ENCODE measurements at regions not wholly inside any gene's neighbourhood (a gene's known extent, or its start where the extent isn't known, plus 50 kb on each side); places are given as distances from the start of the nearest gene placed in this dataset.
"Not testable (repeated sequence)": the region's sequence is repeated elsewhere in the genome, so short reads cannot be mapped to it uniquely, and the experiment has no call there.

- no peak for DNase-seq (ENCODE audit: low read depth in 2 of 2)
These were observed 52.7 kb upstream of the PLA2G4A start for GRCh38 chr1:186775881-186776560.

GRCh38 chr1:186775036-186775435 lies 53.7 kb upstream of the PLA2G4A start:
- DNase-seq (ENCODE audit: low read depth in 2 of 2) = no peak

- DNase-seq (ENCODE audit: low read depth in 2 of 2) = no peak
These were observed 56.5 kb upstream of the PLA2G4A start for GRCh38 chr1:186772228-186772627.

GRCh38 chr1:186770421-186770820 lies 58.3 kb upstream of the PLA2G4A start:
- no peak for DNase-seq (ENCODE audit: low read depth in 2 of 2)

- DNase-seq (ENCODE audit: low read depth in 2 of 2) = no peak
These were observed 59.8 kb upstream of the PLA2G4A start for GRCh38 chr1:186768906-186769305.

- DNase-seq (ENCODE audit: low read depth in 2 of 2) = no peak
These were observed 63.3 kb upstream of the PLA2G4A start for GRCh38 chr1:186765446-186765845.

DNA sequence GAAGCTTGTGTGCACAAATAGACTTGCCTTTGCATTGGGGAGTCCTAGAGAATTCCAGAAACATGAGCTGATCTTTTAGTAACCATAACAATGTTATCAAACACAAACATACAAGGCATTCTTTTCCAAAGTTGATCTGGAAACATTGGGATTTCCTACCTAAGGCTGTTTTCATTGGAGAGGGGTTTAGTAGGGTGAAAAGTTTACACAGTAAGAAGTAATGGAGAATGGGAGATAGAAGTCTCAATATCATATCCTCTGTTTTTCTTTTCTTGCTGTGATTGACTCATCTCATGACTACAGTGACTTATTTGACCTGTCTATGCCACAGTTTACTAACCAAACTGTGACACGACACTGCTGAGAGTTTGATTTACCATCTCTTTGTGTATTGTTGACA lies 65.6 kb upstream of the PLA2G4A start:
- no peak for DNase-seq (ENCODE audit: low read depth in 2 of 2)

GRCh38 chr1:186762653-186763052 lies 66.1 kb upstream of the PLA2G4A start:
- DNase-seq (ENCODE audit: low read depth in 2 of 2) = no peak

- no peak for DNase-seq (ENCODE audit: low read depth in 2 of 2)
These were observed 67.4 kb upstream of the PLA2G4A start for GRCh38 chr1:186761358-186761757.

DNA sequence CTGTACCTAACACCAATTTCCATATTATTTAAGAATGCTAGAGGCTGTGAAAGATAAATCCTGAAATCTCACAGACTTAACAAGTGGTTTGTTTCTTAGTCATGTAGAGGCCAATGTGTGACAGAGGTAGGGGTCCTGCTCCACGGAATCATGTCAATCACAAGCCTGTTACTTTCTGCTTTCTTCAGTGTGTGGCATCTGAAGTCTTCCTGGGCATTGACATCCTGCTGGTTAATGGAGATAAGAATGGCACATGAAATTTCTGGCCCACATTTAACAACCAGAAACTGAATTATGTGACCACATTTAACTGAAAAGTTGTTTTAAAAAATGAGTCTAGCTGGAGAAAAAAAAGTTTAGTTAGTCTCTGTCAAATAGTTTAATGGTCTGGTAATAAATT lies 68.3 kb upstream of the PLA2G4A start:
- DNase-seq (ENCODE audit: low read depth in 2 of 2) = no peak

DNA sequence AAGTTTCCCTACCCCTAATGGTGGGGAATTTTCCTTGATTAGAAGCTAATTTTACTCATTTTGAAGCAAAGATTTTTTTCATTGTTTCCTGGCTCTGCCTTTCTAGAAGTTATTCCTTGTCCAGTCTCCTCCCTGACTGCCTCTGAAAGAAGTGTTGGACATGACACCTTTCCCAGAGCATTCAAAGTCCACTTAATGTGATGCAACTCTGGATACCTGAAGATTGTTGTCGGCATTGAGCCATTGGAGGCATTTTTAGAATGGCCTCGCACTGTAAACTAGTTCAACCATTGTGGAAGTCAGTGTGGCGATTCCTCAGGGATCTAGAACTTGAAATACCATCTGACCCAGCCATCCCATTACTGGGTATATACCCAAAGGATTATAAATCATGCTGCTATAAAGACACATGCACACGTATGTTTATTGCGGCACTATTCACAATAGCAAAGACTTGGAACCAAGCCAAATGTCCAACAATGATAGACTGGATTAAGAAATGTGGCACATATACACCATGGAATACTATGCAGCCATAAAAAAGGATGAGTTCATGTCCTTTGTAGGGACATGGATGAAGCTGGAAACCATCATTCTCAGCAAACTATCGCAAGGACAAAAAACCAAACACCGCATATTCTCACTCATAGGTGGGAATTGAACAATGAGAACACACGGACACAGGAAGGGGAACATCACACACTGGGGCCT lies 69.7 kb upstream of the PLA2G4A start:
- not testable (repeated sequence) for DNase-seq (ENCODE audit: low read depth in 2 of 2)

DNA sequence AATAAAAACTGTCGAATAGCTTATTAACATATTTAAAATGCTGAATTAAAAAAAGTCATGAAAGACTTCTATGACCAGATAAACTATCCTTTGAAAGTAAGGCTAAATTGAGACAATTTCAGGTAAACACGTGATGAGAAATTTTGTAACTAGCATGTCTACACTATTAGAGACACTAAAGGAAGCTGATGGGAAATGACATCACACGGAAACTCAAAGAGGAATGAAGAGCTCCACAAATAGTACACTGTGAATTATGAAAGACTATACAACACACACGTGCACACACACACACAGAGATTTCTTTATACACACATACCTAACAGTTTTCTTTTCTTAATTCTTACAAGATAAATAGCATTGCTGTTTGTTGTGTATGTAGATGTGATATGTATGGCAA lies 70.9 kb upstream of the PLA2G4A start:
- no peak for DNase-seq (ENCODE audit: low read depth in 2 of 2)

GRCh38 chr1:186754542-186755145 lies 74.1 kb upstream of the PLA2G4A start:
- no peak for DNase-seq (ENCODE audit: low read depth in 2 of 2)

DNA sequence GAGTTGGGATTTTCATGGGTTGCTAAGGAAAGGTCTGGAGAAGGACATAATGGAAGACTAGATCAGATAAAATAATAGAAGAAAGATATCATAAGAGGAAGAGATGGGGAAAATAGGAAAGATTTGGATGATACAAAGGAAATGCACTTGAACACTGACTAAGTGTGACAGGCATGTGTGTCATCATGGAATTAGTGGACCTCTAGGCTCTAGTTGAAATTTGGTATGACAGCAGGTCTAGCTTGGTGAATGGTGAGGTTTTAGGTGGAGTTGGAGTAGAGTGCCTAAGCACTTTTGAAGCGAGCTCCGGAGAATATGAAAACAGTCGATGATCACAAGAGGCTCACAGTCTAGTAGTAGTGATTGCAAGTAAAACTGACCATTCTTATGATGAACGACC lies 73.0 kb upstream of the PTGS2 start:
- no peak for DNase-seq (ENCODE audit: low read depth in 2 of 2)

GRCh38 chr1:186750257-186750656 lies 70.0 kb upstream of the PTGS2 start:
- peak in 1 of 2 experiments; percentile 5 for DNase-seq (ENCODE audit: low read depth in 2 of 2)

- no peak for DNase-seq (ENCODE audit: low read depth in 2 of 2)
These were observed 69.6 kb upstream of the PTGS2 start for GRCh38 chr1:186749820-186750219.

DNA sequence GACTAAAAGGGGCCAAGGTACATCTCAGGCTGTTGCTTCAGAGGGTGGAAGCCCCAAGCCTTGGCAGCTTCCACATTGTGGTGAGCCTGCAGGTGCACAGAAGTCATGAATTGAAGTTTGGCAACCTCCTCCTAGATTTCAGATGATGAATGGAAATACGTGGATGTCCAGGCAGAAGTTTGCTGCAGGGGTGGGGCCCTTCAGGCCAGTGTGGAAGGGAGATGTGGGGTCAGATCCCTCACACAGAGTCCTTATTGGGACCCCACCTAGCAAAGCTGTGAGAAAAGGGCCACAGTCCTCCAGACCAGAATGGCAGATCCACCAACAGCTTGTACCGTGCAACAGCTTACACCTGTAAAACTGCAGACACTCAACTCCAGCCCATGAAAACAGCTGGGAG lies 67.4 kb upstream of the PTGS2 start:
- no peak for DNase-seq (ENCODE audit: low read depth in 2 of 2)

DNA sequence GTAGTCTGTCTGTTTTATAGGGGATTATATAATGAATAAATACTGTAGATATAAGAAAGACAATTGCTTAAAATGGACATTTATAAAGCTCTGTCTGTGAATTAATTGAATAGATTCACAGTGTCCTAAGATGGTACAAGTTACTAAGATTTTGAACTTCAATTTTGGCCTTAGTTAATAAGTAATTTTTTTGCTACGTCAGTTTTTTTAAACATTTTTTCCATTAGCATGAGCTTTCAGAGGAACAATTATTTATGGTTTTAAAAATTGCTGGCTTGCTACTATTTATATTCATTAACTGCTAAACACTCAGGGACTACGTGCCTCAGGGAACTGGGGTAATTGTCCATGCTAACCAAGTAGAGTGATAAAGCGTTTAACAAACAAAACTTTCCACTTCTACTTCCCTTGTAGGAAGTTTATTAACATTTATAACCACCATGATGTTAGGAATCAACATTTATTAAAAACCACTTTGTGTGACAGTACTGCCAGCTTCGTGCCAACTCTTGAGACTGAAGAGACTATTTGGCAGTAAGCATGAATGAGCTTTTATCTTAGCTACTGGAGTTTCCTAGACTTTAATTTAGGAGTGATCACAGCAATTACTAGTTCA lies 65.4 kb upstream of the PTGS2 start:
- DNase-seq (ENCODE audit: low read depth in 2 of 2) = no peak

DNA sequence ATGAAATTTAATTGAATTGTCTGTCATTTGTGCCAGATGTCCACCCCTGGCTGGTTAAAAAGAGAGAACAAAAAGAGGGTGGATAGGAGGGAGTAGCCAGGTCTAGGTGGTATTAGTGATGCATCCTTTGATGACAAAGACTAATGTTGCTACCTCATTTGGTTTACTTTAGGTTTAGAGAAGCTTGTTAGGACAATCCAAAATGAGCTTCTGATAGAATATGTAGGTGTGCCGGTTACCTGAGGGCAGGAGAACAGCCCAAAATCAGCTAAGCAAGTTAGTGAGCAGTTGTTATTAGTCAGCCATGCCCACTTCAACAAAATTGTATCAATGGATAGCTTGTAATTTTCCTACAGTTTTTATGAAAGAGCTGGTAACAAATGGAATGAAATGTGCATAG lies 61.4 kb upstream of the PTGS2 start:
- DNase-seq (ENCODE audit: low read depth in 2 of 2) = no peak

GRCh38 chr1:186740324-186740723 lies 60.1 kb upstream of the PTGS2 start:
- no peak for DNase-seq (ENCODE audit: low read depth in 2 of 2)

GRCh38 chr1:186739515-186739914 lies 59.3 kb upstream of the PTGS2 start:
- no peak for DNase-seq (ENCODE audit: low read depth in 2 of 2)

DNA sequence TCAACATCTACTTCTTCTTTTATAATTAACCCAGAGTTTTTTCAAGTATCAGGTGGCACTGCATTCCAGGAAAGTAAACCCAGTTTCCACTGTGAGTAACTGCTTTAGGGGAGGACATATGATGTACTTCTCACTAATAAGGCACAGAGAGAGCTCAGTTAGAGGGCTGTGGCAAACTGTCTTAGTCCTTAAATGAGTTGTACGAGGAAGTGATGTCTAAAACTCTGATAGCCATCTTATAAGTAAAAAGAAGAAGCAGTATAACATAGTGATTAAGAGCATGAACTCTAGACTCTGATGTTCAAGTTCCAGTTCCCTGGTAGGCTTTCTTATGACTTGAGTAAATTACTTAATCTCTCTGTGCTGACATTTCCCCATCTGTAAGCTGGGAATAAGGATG lies 58.7 kb upstream of the PTGS2 start:
- no peak for DNase-seq (ENCODE audit: low read depth in 2 of 2)

All from fibroblast of skin of left quadriceps (primary cell).